ENCODE measurements at regions not wholly inside any gene's neighbourhood (a gene's known extent, or its start where the extent isn't known, plus 50 kb on each side); places are given as distances from the start of the nearest gene placed in this dataset.

- CTCF ChIA-PET (ENCODE audit: unreplicated experiment), result no interaction called here
Measured at GRCh38 chr15:62769604-62770003, 272.9 kb upstream of the TPM1 start.

GRCh38 chr15:62770111-62770660 is 272.4 kb upstream of the TPM1 start:
- ChIA-PET CTCF (ENCODE audit: unreplicated experiment) (no interaction called here), POLR2A (no interaction called here)
- H3K27ac ChIP-seq (ENCODE audit: low read depth, low read length, poor library complexity, severe bottlenecking), result no peak overlapping the region
- BruUV-seq (replicated peaks), result no TSS peak
- TF ChIP-seq CTCF (conservative IDR thresholded peaks at IDR 0.05; ENCODE audit: low read length), result no peak
- TF ChIP-seq EZH2phosphoT487 (IDR thresholded peaks at IDR 0.05; ENCODE audit: borderline replicate concordance, low read depth, low read length), result no peak
- no peaks in the 10 kb centered on the region for H3K9me2 ChIP-seq (ENCODE audit: insufficient read depth, low read length)
- H3K79me2 ChIP-seq (ENCODE audit: insufficient read depth, low read depth, low read length), result no peaks in the 10 kb centered on the region
- H3K4me3 ChIP-seq (ENCODE audit: low read depth, low read length, poor library complexity, severe bottlenecking), result no peak overlapping the region
- no peaks in the 10 kb centered on the region for H4K20me1 ChIP-seq (ENCODE audit: insufficient read depth, low read length)
- H3K4me2 ChIP-seq (ENCODE audit: low read length), result no peak overlapping the region
- no peak overlapping the region for H2AFZ ChIP-seq (ENCODE audit: low read length)
- H3K4me1 ChIP-seq (ENCODE audit: insufficient read depth, low read length, poor library complexity, severe bottlenecking), result no peaks in the 10 kb centered on the region
- intact Hi-C loops (cut with micrococcal nuclease; ENCODE audit: unreplicated experiment), result no loop called here
- H3K9me3 ChIP-seq (ENCODE audit: low read length), result no peaks in the 10 kb centered on the region
- no peak for DNase-seq (ENCODE audit: low spot score)
- no peaks in the 10 kb centered on the region for H3K36me3 ChIP-seq (ENCODE audit: insufficient read depth, low read length)

More at GRCh38 chr15:62769604-62770003, 272.9 kb upstream of the TPM1 start:
- Histone ChIP-seq H3K4me2 (ENCODE audit: low read length) (no peak overlapping the region), H3K4me3 (ENCODE audit: low read depth, low read length, poor library complexity, severe bottlenecking) (no peak overlapping the region), H3K9me2 (ENCODE audit: insufficient read depth, low read length) (no peaks in the 10 kb centered on the region), H3K79me2 (ENCODE audit: insufficient read depth, low read depth, low read length) (no peaks in the 10 kb centered on the region), H3K36me3 (ENCODE audit: insufficient read depth, low read length) (no peaks in the 10 kb centered on the region), H4K20me1 (ENCODE audit: insufficient read depth, low read length) (no peaks in the 10 kb centered on the region), H3K27ac (ENCODE audit: low read depth, low read length, poor library complexity, severe bottlenecking) (no peak overlapping the region), H3K4me1 (ENCODE audit: insufficient read depth, low read length, poor library complexity, severe bottlenecking) (no peaks in the 10 kb centered on the region), H3K9me3 (ENCODE audit: low read length) (no peaks in the 10 kb centered on the region), H2AFZ (ENCODE audit: low read length) (no peak overlapping the region)
- no peak for TF ChIP-seq EZH2phosphoT487 (IDR thresholded peaks at IDR 0.05; ENCODE audit: borderline replicate concordance, low read depth, low read length)
- TF ChIP-seq CTCF (conservative IDR thresholded peaks at IDR 0.05; ENCODE audit: low read length), result no peak
- POLR2A ChIA-PET, result no interaction called here
- no peak for DNase-seq (ENCODE audit: low spot score)
- intact Hi-C loops (cut with micrococcal nuclease; ENCODE audit: unreplicated experiment), result no loop called here
- BruUV-seq (replicated peaks), result no TSS peak

GRCh38 chr15:62770752-62771151 is 271.8 kb upstream of the TPM1 start:
- no peaks in the 10 kb centered on the region for H3K36me3 ChIP-seq (ENCODE audit: insufficient read depth, low read length)
- no peaks in the 10 kb centered on the region for H4K20me1 ChIP-seq (ENCODE audit: insufficient read depth, low read length)
- H3K27ac ChIP-seq (ENCODE audit: low read depth, low read length, poor library complexity, severe bottlenecking), result no peak overlapping the region
- POLR2A ChIA-PET, result no interaction called here
- H3K79me2 ChIP-seq (ENCODE audit: insufficient read depth, low read depth, low read length), result no peaks in the 10 kb centered on the region
- CTCF ChIA-PET (ENCODE audit: unreplicated experiment), result no interaction called here
- H3K9me2 ChIP-seq (ENCODE audit: insufficient read depth, low read length), result no peaks in the 10 kb centered on the region
- no peak overlapping the region for H3K4me3 ChIP-seq (ENCODE audit: low read depth, low read length, poor library complexity, severe bottlenecking)
- no peak for TF ChIP-seq CTCF (conservative IDR thresholded peaks at IDR 0.05; ENCODE audit: low read length)
- no peak for TF ChIP-seq EZH2phosphoT487 (IDR thresholded peaks at IDR 0.05; ENCODE audit: borderline replicate concordance, low read depth, low read length)
- intact Hi-C loops (cut with micrococcal nuclease; ENCODE audit: unreplicated experiment), result no loop called here
- no peak overlapping the region for H2AFZ ChIP-seq (ENCODE audit: low read length)
- DNase-seq (ENCODE audit: low spot score), result no peak
- no peaks in the 10 kb centered on the region for H3K9me3 ChIP-seq (ENCODE audit: low read length)
- H3K4me2 ChIP-seq (ENCODE audit: low read length), result no peak overlapping the region
- no peaks in the 10 kb centered on the region for H3K4me1 ChIP-seq (ENCODE audit: insufficient read depth, low read length, poor library complexity, severe bottlenecking)
- no TSS peak for BruUV-seq (replicated peaks)
